ENCODE measurements at regions not wholly inside any gene's neighbourhood (a gene's known extent, or its start where the extent isn't known, plus 50 kb on each side); places are given as distances from the start of the nearest gene placed in this dataset.

DNA sequence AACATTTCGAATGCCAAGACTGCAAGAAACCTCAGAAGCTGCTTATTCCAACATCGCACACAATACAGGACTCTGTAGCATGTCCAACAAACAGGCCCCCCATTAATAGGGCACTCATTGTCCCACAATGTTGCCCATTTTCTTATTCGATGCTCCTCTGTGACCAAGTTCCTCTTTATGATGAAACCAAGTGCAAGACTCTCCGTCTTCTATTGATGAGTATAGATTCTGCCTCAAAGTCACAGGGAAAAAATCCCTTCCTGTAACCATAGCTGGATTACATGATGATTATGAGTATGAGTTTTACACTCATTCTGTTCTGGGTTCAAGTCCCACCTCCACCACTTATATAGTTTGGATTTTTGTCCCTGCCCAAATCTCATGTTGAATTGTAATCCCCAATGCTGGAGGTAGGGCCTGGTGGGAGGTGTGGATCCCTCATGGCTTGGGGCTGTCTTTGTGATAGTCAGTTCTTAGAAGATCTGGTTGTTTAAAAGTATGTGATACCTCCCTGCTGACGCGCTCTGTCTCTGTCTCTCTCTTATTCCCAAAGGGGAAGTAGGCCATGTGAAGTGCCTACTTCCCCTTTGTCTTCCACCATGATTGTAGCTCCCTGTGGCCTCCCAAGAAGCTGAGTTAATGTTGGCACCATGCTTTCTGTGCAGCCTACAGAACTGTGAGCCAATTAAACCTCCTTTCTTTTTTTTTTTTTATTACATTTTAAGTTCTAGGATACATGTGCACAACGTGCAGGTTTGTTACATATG is 148.7 kb downstream of the OSR1 start:
- no peak for ATAC-seq

DNA sequence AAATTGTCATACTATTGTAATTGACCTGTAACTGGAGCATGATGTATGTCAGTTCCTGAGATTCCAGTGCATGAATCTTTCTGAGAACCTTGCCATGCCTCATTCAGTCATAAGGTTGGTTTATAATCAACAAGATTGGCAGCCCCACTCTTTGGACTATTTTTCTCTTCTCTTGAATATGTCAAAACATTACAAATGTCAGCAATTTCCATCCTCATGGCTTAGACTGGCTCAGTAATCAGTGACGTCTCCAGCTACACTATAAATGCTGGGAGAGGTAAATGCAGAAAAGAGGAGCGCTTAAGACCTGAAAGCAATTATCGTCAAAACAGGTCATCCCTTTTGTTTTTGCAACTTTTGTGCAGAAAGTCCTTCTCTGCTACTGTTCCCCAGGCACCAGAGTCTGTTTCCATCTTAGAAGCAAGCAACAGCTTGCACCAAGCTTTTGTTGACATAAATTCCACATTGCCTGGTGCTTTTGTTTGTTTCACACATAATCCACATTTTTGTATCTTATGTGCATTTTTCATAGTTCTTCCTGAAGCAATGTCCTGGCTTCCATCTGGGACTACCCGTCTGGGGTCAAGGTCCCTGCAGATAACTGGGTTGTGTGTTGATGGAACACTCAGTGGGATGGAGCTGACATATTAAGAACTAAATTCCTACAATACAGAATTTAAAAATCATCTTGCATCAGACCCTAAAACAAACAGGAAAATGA is 149.8 kb downstream of the OSR1 start:
- Histone ChIP-seq H3K4me3 (no peak overlapping the region), H3K36me3 (no peaks in the 10 kb centered on the region), H3K27ac (no peak overlapping the region), H3K4me1 (no peaks in the 10 kb centered on the region), H3K27me3 (ENCODE audit: low read depth) (no peaks in the 10 kb centered on the region), H3K9me3 (no peaks in the 10 kb centered on the region)
- TF ChIP-seq, protein P1, sequence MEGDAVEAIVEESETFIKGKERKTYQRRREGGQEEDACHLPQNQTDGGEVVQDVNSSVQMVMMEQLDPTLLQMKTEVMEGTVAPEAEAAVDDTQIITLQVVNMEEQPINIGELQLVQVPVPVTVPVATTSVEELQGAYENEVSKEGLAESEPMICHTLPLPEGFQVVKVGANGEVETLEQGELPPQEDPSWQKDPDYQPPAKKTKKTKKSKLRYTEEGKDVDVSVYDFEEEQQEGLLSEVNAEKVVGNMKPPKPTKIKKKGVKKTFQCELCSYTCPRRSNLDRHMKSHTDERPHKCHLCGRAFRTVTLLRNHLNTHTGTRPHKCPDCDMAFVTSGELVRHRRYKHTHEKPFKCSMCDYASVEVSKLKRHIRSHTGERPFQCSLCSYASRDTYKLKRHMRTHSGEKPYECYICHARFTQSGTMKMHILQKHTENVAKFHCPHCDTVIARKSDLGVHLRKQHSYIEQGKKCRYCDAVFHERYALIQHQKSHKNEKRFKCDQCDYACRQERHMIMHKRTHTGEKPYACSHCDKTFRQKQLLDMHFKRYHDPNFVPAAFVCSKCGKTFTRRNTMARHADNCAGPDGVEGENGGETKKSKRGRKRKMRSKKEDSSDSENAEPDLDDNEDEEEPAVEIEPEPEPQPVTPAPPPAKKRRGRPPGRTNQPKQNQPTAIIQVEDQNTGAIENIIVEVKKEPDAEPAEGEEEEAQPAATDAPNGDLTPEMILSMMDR (IDR thresholded peaks at IDR 0.05): no peak
- DNase-seq (no peak), ATAC-seq (no peak)
- intact Hi-C loops (cut with DNase I): no loop called here

More for the DNA sequence above, 148.7 kb downstream of the OSR1 start:
- no peaks in the 10 kb centered on the region for H3K36me3 ChIP-seq
- H3K9me3 ChIP-seq: no peaks in the 10 kb centered on the region
- no peaks in the 10 kb centered on the region for H3K27me3 ChIP-seq (ENCODE audit: low read depth)
- no peak overlapping the region for H3K27ac ChIP-seq
- TF ChIP-seq, protein P1 (IDR thresholded peaks at IDR 0.05): no peak
- H3K4me3 ChIP-seq: no peak overlapping the region
- H3K4me1 ChIP-seq: no peaks in the 10 kb centered on the region
- DNase-seq: no peak
- intact Hi-C loops (cut with DNase I): no loop called here

DNA sequence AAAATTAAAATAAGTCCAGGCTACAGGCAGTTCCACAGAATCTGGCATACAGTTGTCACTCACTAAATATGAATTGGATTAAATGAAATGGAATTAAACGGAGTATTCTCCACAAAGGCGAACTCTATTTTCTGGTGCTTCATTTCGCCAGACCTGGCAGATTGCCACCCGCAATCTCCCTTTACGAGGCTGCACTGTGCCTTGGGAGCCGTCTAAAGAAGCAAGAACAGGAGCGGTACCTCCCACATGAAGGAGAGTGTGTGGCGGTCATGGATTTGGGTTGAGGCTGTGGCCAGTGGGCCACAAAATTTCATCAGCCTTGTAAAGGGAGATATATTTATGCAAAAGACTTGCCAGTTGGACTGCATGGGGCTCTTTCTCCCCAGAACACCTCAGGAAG is 151.0 kb downstream of the OSR1 start:
- ATAC-seq (no peak), DNase-seq (no peak)
- Histone ChIP-seq H3K27ac (no peak overlapping the region), H3K4me3 (no peak overlapping the region), H3K4me1 (no peaks in the 10 kb centered on the region), H3K36me3 (no peaks in the 10 kb centered on the region), H3K27me3 (ENCODE audit: low read depth) (no peaks in the 10 kb centered on the region), H3K9me3 (no peaks in the 10 kb centered on the region)
- TF ChIP-seq, protein P1 (IDR thresholded peaks at IDR 0.05): no peak
- intact Hi-C loops (cut with DNase I): no loop called here

DNA sequence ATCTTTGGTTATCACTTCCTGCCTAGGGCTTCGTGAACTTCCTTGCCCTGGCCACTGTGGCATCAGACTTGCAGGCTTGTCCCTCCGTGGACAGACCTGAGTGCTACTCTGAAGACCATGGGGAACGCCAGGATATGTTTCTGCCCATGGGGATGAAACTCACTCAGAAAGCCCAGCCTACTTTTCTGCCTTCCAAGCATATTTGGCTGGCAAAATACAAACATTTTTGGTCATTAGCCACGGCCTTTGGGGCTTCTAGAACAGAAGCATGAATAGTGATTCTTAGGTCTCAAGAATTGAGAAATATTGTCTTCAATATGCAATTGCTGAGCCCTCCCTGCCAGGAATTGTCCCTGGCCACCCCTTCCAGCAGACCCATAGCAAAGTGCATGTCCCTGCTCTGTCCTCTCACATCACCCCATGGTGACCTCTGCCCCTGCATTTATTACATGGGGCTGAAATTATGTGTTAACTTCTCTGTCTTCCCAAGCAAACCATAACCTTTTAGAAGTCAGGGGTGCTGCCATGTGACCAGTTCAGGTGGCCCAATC is 152.4 kb downstream of the OSR1 start:
- Histone ChIP-seq H3K4me1 (no peaks in the 10 kb centered on the region), H3K27me3 (ENCODE audit: low read depth) (no peaks in the 10 kb centered on the region), H3K36me3 (no peaks in the 10 kb centered on the region), H3K9me3 (no peaks in the 10 kb centered on the region), H3K4me3 (no peak overlapping the region), H3K27ac (no peak overlapping the region)
- ATAC-seq: no peak
- TF ChIP-seq, protein P1 (IDR thresholded peaks at IDR 0.05): no peak
- DNase-seq: no peak
- intact Hi-C loops (cut with DNase I): no loop called here

DNA sequence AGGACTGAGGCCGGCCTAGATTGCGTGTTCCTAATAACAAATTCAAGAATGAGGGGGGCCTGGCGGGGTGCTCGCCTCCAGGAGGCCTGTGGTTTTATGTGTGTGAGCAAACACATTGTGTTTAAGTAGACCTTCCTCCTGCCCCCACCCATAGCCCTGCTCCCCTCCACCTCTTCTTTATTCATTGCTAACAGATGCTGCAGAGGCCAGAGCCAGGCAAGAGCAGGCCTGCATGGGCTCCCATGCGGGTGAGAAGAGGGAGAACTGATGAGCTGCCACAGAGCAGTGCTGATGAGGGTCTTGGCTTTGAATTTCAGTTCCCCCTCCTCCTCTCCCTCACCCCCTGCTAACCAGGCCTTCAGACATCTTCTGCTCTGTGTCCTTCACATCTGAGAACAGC is 154.6 kb downstream of the OSR1 start:
- Histone ChIP-seq H3K4me3 (no peak overlapping the region), H3K27ac (no peak overlapping the region), H3K36me3 (no peaks in the 10 kb centered on the region), H3K4me1 (no peaks in the 10 kb centered on the region), H3K9me3 (no peaks in the 10 kb centered on the region), H3K27me3 (ENCODE audit: low read depth) (no peaks in the 10 kb centered on the region)
- TF ChIP-seq, protein P1 (IDR thresholded peaks at IDR 0.05): no peak
- intact Hi-C loops (cut with DNase I): no loop called here
- DNase-seq: no peak
- ATAC-seq: no peak

Measured in lower lobe of right lung (tissue), 2 donors.